ENCODE measurements at regions not wholly inside any gene's neighbourhood (a gene's known extent, or its start where the extent isn't known, plus 50 kb on each side); places are given as distances from the start of the nearest gene placed in this dataset.
"Not testable (repeated sequence)": the region's sequence is repeated elsewhere in the genome, so short reads cannot be mapped to it uniquely, and the experiment has no call there.

GRCh38 chr1:38210021-38210894, 163.7 kb upstream of the POU3F1 start:
- no peak for DNase-seq (ENCODE audit: low spot score)

- no peak for DNase-seq (ENCODE audit: low spot score)
These were observed 162.4 kb upstream of the POU3F1 start for GRCh38 chr1:38208716-38209632.

DNA sequence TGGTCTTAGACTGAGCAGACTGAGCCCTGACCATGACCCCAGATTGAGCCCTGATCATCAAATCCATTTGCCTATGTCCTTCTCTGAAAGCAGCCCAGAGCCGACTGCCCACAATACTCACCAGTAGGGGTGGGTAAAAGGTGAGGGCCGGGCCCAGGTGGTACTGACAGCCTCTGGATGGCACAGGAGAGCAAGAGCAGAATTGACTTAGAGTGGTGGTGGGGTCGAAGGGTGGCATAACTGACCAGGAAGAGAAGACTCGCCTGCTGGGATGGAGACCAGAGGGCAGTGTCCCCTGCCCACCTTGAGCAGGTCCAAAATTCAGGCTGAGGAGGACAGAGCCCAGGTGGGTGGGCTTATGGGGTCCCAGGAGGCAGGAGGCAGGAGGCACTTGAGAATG, 161.3 kb upstream of the POU3F1 start:
- DNase-seq (ENCODE audit: low spot score): no peak

DNA sequence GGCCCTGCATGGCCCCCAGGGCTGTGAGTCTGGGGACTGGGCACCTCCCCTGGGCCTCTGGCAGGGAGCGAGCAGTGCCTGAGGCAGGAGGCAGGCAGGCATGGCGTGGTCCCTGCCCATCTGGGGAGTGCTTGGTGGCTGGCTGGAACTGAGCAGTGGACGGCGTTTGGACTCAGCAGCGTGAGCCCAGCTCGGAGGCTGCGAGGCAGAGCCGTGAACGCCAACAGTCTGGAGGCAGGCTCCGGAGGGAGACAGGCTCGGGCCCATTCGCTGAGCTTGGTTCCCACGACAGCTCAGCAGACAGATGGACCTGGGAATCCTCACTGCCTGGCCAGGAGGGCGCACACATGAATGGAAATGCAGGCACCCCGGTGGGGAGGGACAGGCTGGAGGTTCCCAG, 160.7 kb upstream of the POU3F1 start:
- DNase-seq (ENCODE audit: low spot score): no peak

DNA sequence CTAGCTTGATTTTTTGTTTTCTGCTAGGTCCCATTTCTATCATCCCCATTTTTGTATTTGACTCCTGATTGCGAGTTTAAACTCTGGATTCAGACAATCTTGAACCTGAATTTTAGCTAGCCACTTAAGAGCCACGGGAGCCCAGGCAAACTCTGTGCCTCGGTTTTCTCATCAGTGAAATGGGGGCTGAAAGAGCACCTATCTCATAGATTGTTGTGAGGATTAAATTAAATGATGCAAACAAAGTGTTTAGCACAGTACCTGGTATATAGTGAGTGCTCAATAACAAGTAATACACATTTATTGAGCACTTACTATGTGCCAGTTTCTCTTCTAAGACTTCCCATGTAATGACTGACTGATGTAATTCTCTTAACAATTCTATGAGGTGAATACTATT, 158.1 kb upstream of the POU3F1 start:
- no peak for DNase-seq (ENCODE audit: low spot score)

- DNase-seq (ENCODE audit: low spot score): no peak
These were observed 156.8 kb upstream of the POU3F1 start for GRCh38 chr1:38203441-38203840.

GRCh38 chr1:38201431-38201830, 154.8 kb upstream of the POU3F1 start:
- no peak for DNase-seq (ENCODE audit: low spot score)

DNA sequence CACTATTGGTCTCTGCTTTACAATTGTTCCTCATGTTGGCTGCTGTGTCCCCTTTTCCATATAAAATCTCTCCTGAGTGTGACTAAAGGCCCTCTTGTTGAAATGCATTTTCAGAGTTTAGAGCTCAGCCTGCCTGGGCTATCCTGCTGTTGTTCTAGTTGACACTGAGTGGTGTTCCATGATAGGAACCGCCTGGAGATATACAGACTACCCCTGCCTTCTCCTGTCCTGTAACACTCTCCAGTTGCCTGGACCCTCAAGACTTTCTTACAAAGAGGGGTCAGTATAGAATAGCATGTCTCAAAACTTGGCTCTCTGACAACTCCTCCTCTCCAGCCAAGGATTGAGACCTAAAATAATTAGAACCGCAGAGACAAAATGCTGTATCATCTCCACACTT, 152.0 kb upstream of the POU3F1 start:
- DNase-seq (ENCODE audit: low spot score): no peak

GRCh38 chr1:38198099-38198498, 151.5 kb upstream of the POU3F1 start:
- no peak for DNase-seq (ENCODE audit: low spot score)

- no peak for DNase-seq (ENCODE audit: low spot score)
These were observed 150.9 kb upstream of the POU3F1 start for GRCh38 chr1:38197312-38198061.

DNA sequence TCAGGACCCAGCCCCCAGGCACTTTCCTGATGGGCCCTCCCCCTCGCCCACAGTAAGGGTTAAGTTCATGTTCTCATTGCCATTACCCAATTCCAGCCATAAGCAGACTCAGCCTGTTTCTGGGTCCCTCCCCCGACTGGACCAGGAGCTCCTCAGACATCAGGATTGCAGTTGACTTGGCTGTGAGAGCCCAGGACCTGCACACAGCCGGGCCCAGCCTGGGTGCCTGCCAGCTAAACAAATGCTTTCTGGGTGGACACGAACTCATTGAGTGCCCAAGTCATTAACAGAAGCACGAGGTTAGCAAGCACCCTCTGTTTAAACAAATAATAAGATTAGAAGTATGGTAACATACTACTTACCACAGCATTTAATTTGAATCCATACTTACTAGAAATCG, 147.9 kb upstream of the POU3F1 start:
- no peak for DNase-seq (ENCODE audit: low spot score)

GRCh38 chr1:38193040-38193439, 146.4 kb upstream of the POU3F1 start:
- no peak for DNase-seq (ENCODE audit: low spot score)

DNA sequence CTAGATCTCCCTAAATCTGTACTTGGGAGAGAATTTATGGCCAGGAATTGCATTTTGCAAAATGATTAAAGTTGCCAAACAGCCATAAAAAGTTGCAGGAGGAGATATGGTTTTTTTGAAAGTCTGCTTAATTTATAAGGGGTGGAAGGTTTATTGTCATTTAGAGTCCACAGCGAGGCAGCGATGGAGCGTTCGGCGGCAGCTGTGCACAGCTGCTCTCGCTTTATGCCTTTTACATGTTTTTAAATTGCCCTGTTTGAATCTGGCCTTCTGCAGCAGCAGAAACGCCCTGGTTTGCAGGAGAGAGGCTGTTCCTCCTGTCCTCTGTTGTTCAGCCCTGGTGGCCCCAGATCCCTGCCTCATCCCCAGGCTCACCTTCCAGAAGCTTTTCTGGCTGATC, 144.9 kb upstream of the POU3F1 start:
- DNase-seq (ENCODE audit: low spot score): no peak

- DNase-seq (ENCODE audit: low spot score): no peak
These were observed 144.4 kb upstream of the POU3F1 start for GRCh38 chr1:38190983-38191382.

DNA sequence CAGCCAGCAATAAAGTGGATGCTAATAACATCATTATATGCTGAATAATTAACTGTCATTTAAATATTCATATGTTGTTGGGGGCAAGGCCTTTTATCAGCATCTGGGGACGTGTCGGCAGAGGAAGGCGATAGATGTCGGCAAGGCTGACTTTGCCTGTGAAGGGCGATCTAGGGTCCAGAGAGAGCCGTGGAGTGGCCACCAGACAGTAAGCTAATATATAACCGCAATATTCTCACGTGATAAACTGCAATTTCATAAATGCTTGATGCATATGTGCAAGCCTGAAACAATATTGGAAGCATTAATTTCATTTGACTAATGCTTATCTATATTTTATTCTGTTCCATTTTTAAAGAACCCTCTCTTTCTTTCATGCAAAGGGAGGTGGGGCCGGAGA, 141.0 kb upstream of the POU3F1 start:
- no peak for DNase-seq (ENCODE audit: low spot score)

- DNase-seq (ENCODE audit: low spot score): no peak
These were observed 140.0 kb upstream of the POU3F1 start for GRCh38 chr1:38186566-38186965.

GRCh38 chr1:38185913-38186312, 139.3 kb upstream of the POU3F1 start:
- no peak for DNase-seq (ENCODE audit: low spot score)

GRCh38 chr1:38183747-38184146, 137.2 kb upstream of the POU3F1 start:
- no peak for DNase-seq (ENCODE audit: low spot score)

DNA sequence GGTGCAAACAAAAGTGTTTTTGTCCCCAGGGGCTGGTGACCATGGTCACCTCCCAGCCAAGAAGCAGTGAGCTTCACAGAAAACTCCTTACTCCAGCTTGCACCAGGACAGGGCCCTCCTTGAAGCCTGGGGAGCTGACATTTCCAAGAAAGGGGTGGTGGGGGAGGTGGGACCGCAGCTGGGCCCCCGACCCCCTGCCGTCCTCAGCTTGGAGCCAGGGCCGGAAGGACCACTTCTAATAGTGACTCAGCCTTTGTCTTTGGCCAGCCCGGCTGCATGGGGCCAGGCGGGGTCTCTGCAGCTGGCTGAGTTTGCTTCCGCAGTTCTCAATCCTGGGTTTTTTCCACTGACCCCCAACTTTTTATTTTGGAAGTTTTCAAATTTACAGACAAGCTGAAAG, 136.5 kb upstream of the POU3F1 start:
- DNase-seq (ENCODE audit: low spot score): no peak

- not testable (repeated sequence) for DNase-seq (ENCODE audit: low spot score)
These were observed 133.8 kb upstream of the POU3F1 start for GRCh38 chr1:38180388-38180787.

DNA sequence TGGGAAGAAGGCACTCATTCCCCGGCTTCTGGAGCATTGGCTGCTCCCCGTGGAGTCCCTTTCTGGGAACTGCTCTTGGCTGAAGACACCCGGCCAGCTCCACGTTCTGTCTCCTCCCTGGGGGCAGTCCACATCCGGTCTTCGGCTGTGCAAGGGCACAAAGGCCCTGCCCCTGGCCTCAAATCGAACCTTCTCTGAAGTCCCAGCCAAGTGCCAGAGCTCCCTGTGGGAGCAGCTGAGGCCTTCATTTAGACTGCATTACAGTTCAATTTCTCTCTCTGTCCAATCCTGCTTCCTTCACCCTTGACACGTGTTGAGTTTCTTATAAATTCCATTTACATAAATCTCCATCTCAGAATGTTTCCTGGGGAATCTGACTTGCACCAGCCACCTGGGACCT, 132.9 kb upstream of the POU3F1 start:
- DNase-seq (ENCODE audit: low spot score): no peak

DNA sequence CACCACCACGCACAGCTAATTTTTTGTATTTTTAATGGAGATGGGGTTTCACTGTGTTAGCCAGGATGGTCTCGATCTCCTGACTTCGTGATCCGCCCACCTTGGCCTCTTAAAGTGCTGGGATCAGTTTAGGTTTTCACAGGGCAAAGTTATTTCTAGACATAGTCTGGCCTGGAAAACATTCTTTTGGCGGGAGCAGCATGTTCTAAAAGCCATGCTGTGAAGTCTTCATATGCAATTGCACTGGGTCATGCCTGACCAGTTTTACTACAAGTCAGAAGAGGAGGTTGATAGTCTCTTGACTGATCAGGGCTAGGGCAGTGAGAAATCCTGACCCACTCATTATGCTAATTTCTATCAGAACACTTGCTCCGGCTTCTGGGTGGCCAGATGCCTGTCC, 131.6 kb upstream of the POU3F1 start:
- DNase-seq (ENCODE audit: low spot score): no peak
